Stomach (tissue), 8 donors: ENCODE measurements at regions not wholly inside any gene's neighbourhood (a gene's known extent, or its start where the extent isn't known, plus 50 kb on each side); places are given as distances from the start of the nearest gene placed in this dataset.

Source experiments
- DNase-seq, 2 donors: peaks; one replicate each; pipeline versions ENCODE4 v3.0.0 to v3.0.0-alpha.2; 2013 to 2019
- H3K27ac ChIP-seq, 5 donors: fragments of 200-600 bp in 4 of 5; sonication (generic) in 4 of 5; one replicate each; pipeline ENCODE4 v1.5.1; 2013 to 2019; ENCODE audit warnings: mild to moderate bottlenecking in 1 of 5, moderate library complexity in 1 of 5
- H3K27me3 ChIP-seq, 3 donors: fragments of 200-600 bp; sonication (generic); one replicate each; pipeline ENCODE4 v1.5.1; 2017 to 2019; ENCODE audit warnings: mixed run types in 1 of 3
- H3K36me3 ChIP-seq, 4 donors: fragments of 200-600 bp; sonication (generic); 1 replicate in 3 of 4; 2 replicates in 1 of 4; pipeline ENCODE4 v1.5.1; 2016 to 2019
- H3K4me1 ChIP-seq, 4 donors: fragments of 200-600 bp; sonication (generic); one replicate each; pipeline ENCODE4 v1.5.1; 2016 to 2019
- H3K4me3 ChIP-seq, 4 donors: fragments of 200-600 bp; sonication (generic) in 3 of 4; one replicate each; pipeline ENCODE4 v1.5.1; 2016 to 2019; ENCODE audit warnings: mild to moderate bottlenecking in 1 of 4
- H3K9me3 ChIP-seq, 4 donors: fragments of 200-600 bp; sonication (generic); one replicate each; pipeline ENCODE4 v1.5.1; 2016 to 2019
- EP300 ChIP-seq: sonication (generic); formaldehyde crosslinking; IDR thresholded peaks from one replicate; pipeline ENCODE4 v1.6.1; 2017; ENCODE audit warnings: antibody characterized with exemption
- POLR2A ChIP-seq, 4 donors: fragments of 450-650 bp; IDR thresholded peaks; one replicate each; pipeline ENCODE4 v1.6.1; 2016; ENCODE audit warnings: antibody characterized with exemption in 4 of 4, control low read depth in 2 of 4, mild to moderate bottlenecking in 1 of 4, moderate library complexity in 1 of 4
- POLR2AphosphoS5 ChIP-seq, 3 donors: sonication (generic); formaldehyde crosslinking; IDR thresholded peaks; one replicate each; pipeline ENCODE4 v1.6.1; 2016; ENCODE audit warnings: antibody characterized with exemption in 3 of 3
- WGBS, 5 donors: extraction: QIAGEN DNeasy Blood & Tissue Kit in 3 of 5; methylation state at CpG; one replicate each; pipeline versions ENCODE4 v1.1.5 to v1.1.7; 2013 to 2018; 5-methylcytosine and 5-hydroxymethylcytosine counted together
- intact Hi-C: fragments of 100-400 bp; cut with DNase I; formaldehyde crosslinking; loops from one replicate; pipeline ENCODE4 v1.15.1; 2023; ENCODE audit warnings: low total_unique reads
- TF ChIP-seq, protein P1 (sequence below), 7 experiments: fragments of 450-650 bp in 4 of 7; fragments of 200-600 bp in 3 of 7; sonication (generic) in 3 of 7; IDR thresholded peaks; one replicate each; pipeline ENCODE4 v1.5.1; 2016 to 2019; ENCODE audit warnings: antibody characterized with exemption in 7 of 7, control low read depth in 2 of 7, mild to moderate bottlenecking in 1 of 7
- donor health status: healthy with polysubstance abuse.
- donor health status: Bipolar disorder and iron deficiency.
- donor health status: healthy.

DNA sequence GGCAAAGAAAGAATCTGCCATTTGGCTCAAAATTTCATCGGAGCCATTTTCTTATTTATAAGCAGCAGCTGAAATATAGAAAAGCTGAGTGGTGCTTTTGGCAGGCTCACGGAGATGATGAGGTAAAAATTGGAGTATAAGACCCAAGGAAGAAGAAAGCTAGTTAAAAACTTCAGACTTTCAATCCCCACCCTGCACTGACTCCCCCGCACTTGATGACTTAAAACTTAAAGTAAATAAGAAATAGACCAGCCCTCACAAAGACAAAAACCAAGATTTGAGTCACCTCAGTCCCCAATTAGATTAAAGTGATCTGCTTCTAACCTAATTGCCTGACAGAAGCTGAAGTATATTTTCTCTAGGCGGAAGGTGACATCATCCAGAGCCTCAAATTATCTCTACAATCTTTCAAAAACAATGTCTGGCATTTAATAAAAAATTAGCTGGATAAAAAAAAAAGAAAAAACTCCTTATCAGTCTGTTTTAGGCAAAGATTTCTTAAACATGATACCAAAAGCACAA lies 124.0 kb upstream of the PJA2 start:
- Histone ChIP-seq H3K9me3 (peaks cover 0 to under 1% (median 0%) of the 10 kb centered on the region in 4 donors), H3K4me3 (no peak overlapping the region), H3K4me1 (peaks cover 0 to 8% (median 0%) of the 10 kb centered on the region in 4 donors), H3K36me3 (no peaks in the 10 kb centered on the region), H3K27ac (no peak overlapping the region), H3K27me3 (no peaks in the 10 kb centered on the region)
- 45 to 59% (median 50%) methylated on average over 4 of the region's 4 CpGs for whole genome bisulfite sequencing, 5 donors
- TF ChIP-seq EP300, result no peak
- TF ChIP-seq POLR2A (IDR thresholded peaks at IDR 0.05), result no peak
- TF ChIP-seq, protein P1, sequence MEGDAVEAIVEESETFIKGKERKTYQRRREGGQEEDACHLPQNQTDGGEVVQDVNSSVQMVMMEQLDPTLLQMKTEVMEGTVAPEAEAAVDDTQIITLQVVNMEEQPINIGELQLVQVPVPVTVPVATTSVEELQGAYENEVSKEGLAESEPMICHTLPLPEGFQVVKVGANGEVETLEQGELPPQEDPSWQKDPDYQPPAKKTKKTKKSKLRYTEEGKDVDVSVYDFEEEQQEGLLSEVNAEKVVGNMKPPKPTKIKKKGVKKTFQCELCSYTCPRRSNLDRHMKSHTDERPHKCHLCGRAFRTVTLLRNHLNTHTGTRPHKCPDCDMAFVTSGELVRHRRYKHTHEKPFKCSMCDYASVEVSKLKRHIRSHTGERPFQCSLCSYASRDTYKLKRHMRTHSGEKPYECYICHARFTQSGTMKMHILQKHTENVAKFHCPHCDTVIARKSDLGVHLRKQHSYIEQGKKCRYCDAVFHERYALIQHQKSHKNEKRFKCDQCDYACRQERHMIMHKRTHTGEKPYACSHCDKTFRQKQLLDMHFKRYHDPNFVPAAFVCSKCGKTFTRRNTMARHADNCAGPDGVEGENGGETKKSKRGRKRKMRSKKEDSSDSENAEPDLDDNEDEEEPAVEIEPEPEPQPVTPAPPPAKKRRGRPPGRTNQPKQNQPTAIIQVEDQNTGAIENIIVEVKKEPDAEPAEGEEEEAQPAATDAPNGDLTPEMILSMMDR (IDR thresholded peaks at IDR 0.05), result no peak
- no peak for TF ChIP-seq POLR2AphosphoS5 (IDR thresholded peaks at IDR 0.05)
- peak in 1 of 2 donors; percentile 47 for DNase-seq
- intact Hi-C loops, result no loop called here

DNA sequence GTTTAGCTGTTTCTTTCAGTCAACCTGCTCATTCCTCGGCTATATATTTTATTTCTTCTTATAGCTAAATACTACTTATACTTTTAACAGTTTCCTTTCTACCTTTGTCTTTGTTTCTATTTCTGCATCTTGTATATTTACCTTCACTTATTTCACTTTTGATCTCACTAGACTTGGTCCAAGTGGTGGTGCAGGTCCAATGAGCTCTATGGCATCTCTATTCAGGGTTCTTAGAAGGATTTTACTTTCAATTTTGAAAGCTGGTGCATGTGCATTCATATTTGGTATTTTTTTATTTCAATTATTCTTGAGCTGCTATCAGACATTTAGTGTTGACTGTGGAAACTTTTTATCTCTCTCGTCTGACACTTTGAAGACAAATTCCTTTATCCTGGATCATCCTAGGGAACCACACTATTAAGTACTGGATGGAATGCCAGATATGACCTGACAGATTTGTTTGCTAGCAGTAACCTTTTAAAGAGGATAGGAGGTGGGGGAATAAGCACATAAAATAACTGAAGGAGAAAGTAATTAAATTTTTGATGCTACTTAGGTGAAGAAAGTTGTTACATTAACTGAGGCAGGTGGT lies 123.1 kb upstream of the PJA2 start:
- Histone ChIP-seq H3K4me1 (peaks cover 0 to 8% (median 0%) of the 10 kb centered on the region in 4 donors), H3K27ac (no peak overlapping the region), H3K4me3 (no peak overlapping the region), H3K9me3 (no peaks in the 10 kb centered on the region), H3K36me3 (no peaks in the 10 kb centered on the region), H3K27me3 (no peaks in the 10 kb centered on the region)
- WGBS, 5 donors, result 63 to 69% (median 65%) methylated on average over 2 of the region's 2 CpGs
- no peak for DNase-seq
- intact Hi-C loops, result no loop called here
- TF ChIP-seq POLR2AphosphoS5 (IDR thresholded peaks at IDR 0.05) (no peak), EP300 (no peak), POLR2A (IDR thresholded peaks at IDR 0.05) (no peak)
- TF ChIP-seq, protein P1 (IDR thresholded peaks at IDR 0.05), result no peak

DNA sequence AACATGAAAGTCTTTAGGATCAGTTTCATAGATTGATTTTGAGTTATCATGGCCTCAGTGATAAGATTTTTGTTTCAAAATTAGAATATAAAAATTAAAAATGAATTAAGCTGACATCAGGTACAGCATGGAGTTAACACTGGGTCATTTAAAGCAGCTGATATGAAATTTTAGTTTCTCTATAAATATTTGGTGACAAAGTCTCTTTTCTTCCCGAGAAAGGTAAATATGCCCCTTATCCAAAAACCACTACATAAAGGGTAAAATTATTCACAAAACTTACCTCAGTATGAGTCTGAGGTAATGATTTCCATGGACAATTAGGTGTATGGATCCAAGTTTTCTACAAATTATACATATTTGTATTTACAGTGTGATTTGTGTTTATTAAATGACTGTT lies 121.5 kb upstream of the PJA2 start:
- peaks cover 0 to 8% (median 0%) of the 10 kb centered on the region in 4 donors for H3K4me1 ChIP-seq
- no peaks in the 10 kb centered on the region for H3K36me3 ChIP-seq
- no peaks in the 10 kb centered on the region for H3K27me3 ChIP-seq
- no peak for DNase-seq
- intact Hi-C loops, result no loop called here
- no peak for TF ChIP-seq POLR2A (IDR thresholded peaks at IDR 0.05)
- 29 to 60% (median 35%) methylated on average over 1 of the region's 1 CpG for WGBS, 5 donors
- no peak overlapping the region for H3K4me3 ChIP-seq
- H3K9me3 ChIP-seq, result no peaks in the 10 kb centered on the region
- H3K27ac ChIP-seq, result no peak overlapping the region

DNA sequence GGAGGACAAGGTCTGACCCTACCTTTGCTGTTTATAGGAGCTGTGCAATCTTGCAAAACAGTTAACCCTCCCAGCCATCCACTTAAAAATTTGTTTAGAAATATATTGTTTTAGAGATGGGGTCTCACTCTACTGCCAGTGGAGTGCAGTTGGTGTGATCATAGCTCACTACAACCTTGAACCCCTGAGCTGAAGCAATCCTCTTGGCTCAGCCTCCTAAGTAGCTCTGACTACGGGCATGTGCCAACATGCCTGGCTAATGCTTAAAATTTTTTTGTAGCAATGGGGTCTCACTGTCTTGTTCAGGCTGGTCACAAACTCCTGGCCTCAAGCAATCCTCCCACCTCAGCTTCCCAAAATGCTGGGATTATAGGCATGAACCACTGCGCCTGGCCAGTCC lies 120.2 kb upstream of the PJA2 start:
- Histone ChIP-seq H3K9me3 (no peaks in the 10 kb centered on the region), H3K27ac (no peak overlapping the region), H3K36me3 (no peaks in the 10 kb centered on the region), H3K4me3 (no peak overlapping the region), H3K4me1 (peaks cover 0 to 8% (median 0%) of the 10 kb centered on the region in 4 donors), H3K27me3 (no peaks in the 10 kb centered on the region)
- WGBS, 5 donors, result 93 to 98% (median 96%) methylated on average over 2 of the region's 2 CpGs
- intact Hi-C loops, result no loop called here
- no peak for TF ChIP-seq POLR2AphosphoS5 (IDR thresholded peaks at IDR 0.05)
- TF ChIP-seq, protein P1 (IDR thresholded peaks at IDR 0.05), result no peak
- no peak for TF ChIP-seq EP300
- no peak for TF ChIP-seq POLR2A (IDR thresholded peaks at IDR 0.05)
- DNase-seq, result no peak

DNA sequence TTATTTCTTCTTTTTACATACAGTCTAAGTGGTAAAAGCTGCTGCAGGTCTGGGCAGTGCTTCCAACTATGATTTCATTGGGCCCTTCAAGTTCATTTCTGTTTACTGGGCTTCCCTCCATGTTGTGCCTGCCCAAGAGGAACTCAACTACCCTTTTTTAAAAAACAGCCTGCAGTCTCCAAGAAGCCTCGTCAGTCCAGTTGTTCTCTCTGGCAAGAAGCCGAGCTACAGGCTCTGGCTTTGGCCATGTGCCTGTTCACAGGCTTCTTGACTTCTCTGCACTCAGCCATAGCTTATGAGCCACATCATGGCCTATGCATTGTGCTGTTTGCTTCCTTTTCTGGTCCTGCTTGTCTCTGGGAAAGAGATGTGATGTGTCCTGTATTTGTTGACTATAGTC lies 119.7 kb upstream of the PJA2 start:
- TF ChIP-seq POLR2AphosphoS5 (IDR thresholded peaks at IDR 0.05) (no peak), EP300 (no peak), POLR2A (IDR thresholded peaks at IDR 0.05) (no peak)
- TF ChIP-seq, protein P1 (IDR thresholded peaks at IDR 0.05), result no peak
- H3K9me3 ChIP-seq, result no peaks in the 10 kb centered on the region
- peaks cover 0 to 8% (median 0%) of the 10 kb centered on the region in 4 donors for H3K4me1 ChIP-seq
- no peak overlapping the region for H3K4me3 ChIP-seq
- H3K27me3 ChIP-seq, result no peaks in the 10 kb centered on the region
- no peaks in the 10 kb centered on the region for H3K36me3 ChIP-seq
- no peak overlapping the region for H3K27ac ChIP-seq
- DNase-seq, result peak; percentile 31 to 64
- WGBS, 5 donors, result 18 to 40% (median 32%) methylated on average over 2 of the region's 2 CpGs
- intact Hi-C loops, result no loop called here
